GM12878 (cell line): ENCODE measurements at regions not wholly inside any gene's neighbourhood (a gene's known extent, or its start where the extent isn't known, plus 50 kb on each side); places are given as distances from the start of the nearest gene placed in this dataset.

Source experiments
- ATAC-seq: fragments of 200-7000 bp; cut with Tn5 transposase; 3 replicates; pipeline ENCODE4 v1.9.1; 2020; ENCODE audit warnings: mild to moderate bottlenecking, moderate library complexity
- BruUV-seq: library from RNA; stranded (reverse); fragments of 400-500 nt; replicated peaks from 2 replicates; lab custom pipeline; 2021; lab: Mats Ljungman, UMichigan
- CTCF ChIA-PET: fragments of 300-600 bp; sonication (Branson Sonifier 250); formaldehyde crosslinking; extraction: SDS; loops from one replicate; lab custom pipeline; 2021; ENCODE audit warnings: inconsistent platforms; lab: Yijun Ruan, JAX
- POLR2A ChIA-PET: fragments of 350-600 bp; formaldehyde crosslinking; extraction: SDS; loops from one replicate; lab custom pipeline; 2021; ENCODE audit warnings: inconsistent platforms; lab: Charles Lee
- RAD21 ChIA-PET: fragments of 300-600 bp; sonication (Branson Sonifier 250); formaldehyde crosslinking; loops from one replicate; lab custom pipeline; 2023; ENCODE audit warnings: antibody characterized with exemption; ENCODE audit not compliant: unreplicated experiment; lab: Charles Lee
- SMC1A ChIA-PET: fragments of 300-600 bp; sonication (Branson Sonifier 250); formaldehyde crosslinking; loops from one replicate; lab custom pipeline; 2023; ENCODE audit not compliant: unreplicated experiment, uncharacterized antibody; lab: Charles Lee
- DNase-seq: peaks from one replicate; pipeline ENCODE4 v3.0.0-alpha.2; 2011; ENCODE audit warnings: low read depth, low spot score
- FAIRE-seq: peaks from 3 replicates; lab custom pipeline; 2011; peaks lifted over from hg19 to GRCh38; lab: Jason Lieb, UNC
- H2AFZ ChIP-seq: 2 replicates; pipeline ENCODE4 v1.6.0; 2011; ENCODE audit warnings: low read depth, low read length, control low read depth; ENCODE audit not compliant: control insufficient read depth
- H3K27ac ChIP-seq: 2 replicates; pipeline ENCODE4 v1.5.1; 2011; ENCODE audit warnings: control low read depth; ENCODE audit not compliant: control insufficient read depth, insufficient read depth
- H3K27me3 ChIP-seq, 2 experiments: replicated peaks in 1 of 2; 2 replicates each; pipeline versions ENCODE4 v1.6.0 to v1.6.1; 2011; ENCODE audit warnings: low read length in 1 of 2; ENCODE audit not compliant: control insufficient read depth in 2 of 2, insufficient read depth in 2 of 2
- H3K36me3 ChIP-seq, 2 experiments: 2 replicates each; pipeline ENCODE4 v1.5.1; 2011; ENCODE audit warnings: low read length in 1 of 2; ENCODE audit not compliant: control insufficient read depth in 2 of 2, insufficient read depth in 2 of 2
- H3K4me1 ChIP-seq: 2 replicates; pipeline ENCODE4 v1.6.1; 2011; ENCODE audit warnings: mild to moderate bottlenecking, low read length, moderate library complexity, mixed read lengths; ENCODE audit not compliant: control insufficient read depth, insufficient read depth
- H3K4me2 ChIP-seq: 2 replicates; pipeline ENCODE4 v1.6.0; 2011; ENCODE audit warnings: control low read depth; ENCODE audit not compliant: control insufficient read depth, insufficient read depth
- H3K4me3 ChIP-seq: fragments of 200-600 bp; sonication (generic); 2 replicates; pipeline ENCODE4 v1.5.1; 2016
- H3K79me2 ChIP-seq: 2 replicates; pipeline ENCODE4 v1.6.0; 2011; ENCODE audit warnings: low read length; ENCODE audit not compliant: control insufficient read depth, insufficient read depth
- H3K9ac ChIP-seq: 2 replicates; pipeline ENCODE4 v1.8.0; 2011; ENCODE audit warnings: low read length, control low read depth, mixed read lengths; ENCODE audit not compliant: control insufficient read depth, insufficient read depth
- H3K9me3 ChIP-seq: replicated peaks from 3 replicates; pipeline ENCODE4 v1.5.1; 2011; ENCODE audit warnings: mild to moderate bottlenecking, low read length; ENCODE audit not compliant: control insufficient read depth, insufficient read depth
- H4K20me1 ChIP-seq: 2 replicates; pipeline ENCODE4 v1.6.0; 2011; ENCODE audit not compliant: control insufficient read depth, insufficient read depth
- EP300 ChIP-seq, 2 experiments: fragments of 150-350 bp in 1 of 2; IDR thresholded peaks; 2 replicates each; pipeline ENCODE4 v1.6.1; 2011 to 2012; ENCODE audit warnings: low read depth in 2 of 2, low read length in 2 of 2, borderline replicate concordance in 1 of 2, improper control_type of control experiment in 1 of 2, inconsistent platforms in 1 of 2; ENCODE audit not compliant: control insufficient read depth in 1 of 2
- JUNB ChIP-seq: IDR thresholded peaks from 2 replicates; pipeline ENCODE4 v1.6.1; 2016; ENCODE audit warnings: antibody characterized with exemption, mild to moderate bottlenecking
- MAX ChIP-seq: IDR thresholded peaks from 2 replicates; pipeline ENCODE4 v1.6.1; 2012; ENCODE audit warnings: low read depth, low read length, improper control_type of control experiment
- MYB ChIP-seq: fragments of 150-350 bp; IDR thresholded peaks from 2 replicates; pipeline ENCODE4 v1.6.1; 2014; ENCODE audit warnings: mild to moderate bottlenecking, low read depth, low read length, borderline replicate concordance
- NR2C2 ChIP-seq: IDR thresholded peaks from 2 replicates; pipeline ENCODE4 v1.6.1; 2011; ENCODE audit warnings: borderline replicate concordance, low read depth; ENCODE audit not compliant: control insufficient read depth, insufficient read length
- PKNOX1 ChIP-seq: fragments of 450-650 bp; IDR thresholded peaks from 2 replicates; pipeline ENCODE4 v1.6.1; 2016; ENCODE audit warnings: mild to moderate bottlenecking
- REST ChIP-seq: IDR thresholded peaks from 2 replicates; pipeline ENCODE4 v1.6.1; 2012; ENCODE audit warnings: mild to moderate bottlenecking, low read depth, low read length
- RUNX3 ChIP-seq: IDR thresholded peaks from 2 replicates; pipeline ENCODE4 v1.6.1; 2012; ENCODE audit warnings: low read length, inconsistent platforms
- SMARCA5 ChIP-seq: fragments of 450-650 bp; IDR thresholded peaks from 2 replicates; pipeline ENCODE4 v1.6.1; 2017; ENCODE audit warnings: mild to moderate bottlenecking
- WGBS: methylation state at CpG from one replicate; pipeline ENCODE4 v1.1.6; 2016; ENCODE audit warnings: low lambda C conversion rate; ENCODE audit not compliant: insufficient replicate concordance, insufficient coverage; ENCODE audit errors: missing lambda C conversion rate; 5-methylcytosine and 5-hydroxymethylcytosine counted together
- in situ Hi-C: fragments of 300-500 bp; cut with MboI; formaldehyde crosslinking; loops from 9 replicates; pipeline ENCODE4 v1.14.3; 2018; ENCODE audit warnings: mixed read lengths
- intact Hi-C: fragments of 100-400 bp; cut with micrococcal nuclease; formaldehyde crosslinking; loops from one replicate; pipeline ENCODE4 v1.14.2; 2022; ENCODE audit not compliant: unreplicated experiment

- no peak for TF ChIP-seq REST
- peak; percentile 67; the same call in 1 of the 2 replicates for TF ChIP-seq JUNB
- TF ChIP-seq SMARCA5 = no peak
- no peak for TF ChIP-seq NR2C2
- TF ChIP-seq RUNX3 = peak; percentile 92
Measured at GRCh38 chr6:4017058-4017739, 61.7 kb downstream of the FAM217A start (continued).

- FAIRE-seq = no peak
- intact Hi-C loops (no loop called here), in situ Hi-C loops (no loop called here)
- Histone ChIP-seq H3K27ac (peak overlapping the region; percentile 91), H3K4me3 (peak overlapping the region; percentile 67), H3K9me3 (no peaks in the 10 kb centered on the region), H3K27me3 (no peaks in the 10 kb centered on the region), H3K4me1 (peaks cover 4% of the 10 kb centered on the region; the same call in 1 of the 2 replicates), H4K20me1 (no peaks in the 10 kb centered on the region), H3K36me3 (0 out of 4 replicates have a peak, but pooled peaks cover 0 to 5% of the 10 kb centered on the region in 2 experiments), H3K79me2 (peaks cover 52% of the 10 kb centered on the region), H3K9ac (peak overlapping the region; percentile 82), H2AFZ (peak overlapping the region; percentile 95), H3K4me2 (peak overlapping the region; percentile 95)
- POLR2A ChIA-PET = interaction anchor here (0.7 to 2.8 kb wide), 5 partner anchors 20 to 627 kb away, joined by 3 to 6 read pairs (median 3); partner anchors contain the start of gene ECI2
- CTCF ChIA-PET = interaction anchor here (0.6 to 1.1 kb wide), 3 partner anchors 36 to 137 kb away, joined by 3 read pairs; no protein-coding TSS in a partner anchor
- DNase-seq = no peak
- BruUV-seq = no TSS peak
- RAD21 ChIA-PET = interaction anchor here (0.8 to 2.1 kb wide), 7 partner anchors 15 to 951 kb away, joined by 3 to 10 read pairs (median 4); partner anchors contain the start of gene ECI2
- ATAC-seq = peak; percentile 17
- WGBS = 3% methylated on average over 9 of the region's 9 CpGs
- TF ChIP-seq PKNOX1 = peak; percentile 40
- TF ChIP-seq EP300 (IDR thresholded peaks at IDR 0.05; ENCODE audit: borderline replicate concordance in 1 of 2, control insufficient read depth in 1 of 2, low read depth in 2 of 2, low read length in 2 of 2) = 0 out of 4 replicates have a peak, but pooled peaks of 1 of the 2 experiments have one; percentile 17
- TF ChIP-seq MAX = 0 out of 2 replicates have a peak, but pooled peaks have one; percentile 9
- TF ChIP-seq MYB = no peak
- SMC1A ChIA-PET = interaction anchor here (0.6 to 1.6 kb wide), 8 partner anchors 9 to 1118 kb away, joined by 3 to 8 read pairs (median 3); no protein-coding TSS in a partner anchor
Measured at GRCh38 chr6:4017834-4018170, 61.1 kb downstream of the FAM217A start.
